SIG-M5 treated with dmso at 0.1 percent for 504 hours (cell line): ENCODE measurements at regions not wholly inside any gene's neighbourhood (a gene's known extent, or its start where the extent isn't known, plus 50 kb on each side); places are given as distances from the start of the nearest gene placed in this dataset.

Experiments
- DNase-seq: peaks from one replicate; lab custom pipeline; 2025; ENCODE audit not compliant: unreplicated experiment; lab: John Stamatoyannopoulos, UW

GRCh38 chr7:12741951-12742575, 54.6 kb downstream of the ARL4A start:
- peak; percentile 18 for DNase-seq

GRCh38 chr7:12746211-12746610, 58.8 kb downstream of the ARL4A start:
- DNase-seq = no peak

- DNase-seq = no peak
Observed at GRCh38 chr7:12747687-12748306, 60.4 kb downstream of the ARL4A start.

- DNase-seq = no peak
Observed at GRCh38 chr7:12749069-12749468, 61.6 kb downstream of the ARL4A start.

GRCh38 chr7:12749746-12750145, 62.3 kb downstream of the ARL4A start:
- no peak for DNase-seq

- no peak for DNase-seq
Observed at GRCh38 chr7:12751764-12752163, 64.3 kb downstream of the ARL4A start.

GRCh38 chr7:12754179-12754578, 66.7 kb downstream of the ARL4A start:
- no peak for DNase-seq

- DNase-seq = no peak
Observed at GRCh38 chr7:12756821-12757220, 69.4 kb downstream of the ARL4A start.

- no peak for DNase-seq
Observed at GRCh38 chr7:12757443-12757842, 70.0 kb downstream of the ARL4A start.

- no peak for DNase-seq
Observed at GRCh38 chr7:12759151-12759550, 71.7 kb downstream of the ARL4A start.

GRCh38 chr7:12761111-12761510, 73.7 kb downstream of the ARL4A start:
- DNase-seq = no peak

- no peak for DNase-seq
Observed at GRCh38 chr7:12761691-12762090, 74.3 kb downstream of the ARL4A start.

GRCh38 chr7:12764458-12764891, 77.0 kb downstream of the ARL4A start:
- no peak for DNase-seq

GRCh38 chr7:12765431-12766100, 78.1 kb downstream of the ARL4A start:
- no peak for DNase-seq

- DNase-seq = no peak
Observed at GRCh38 chr7:12766416-12766815, 79.0 kb downstream of the ARL4A start.

GRCh38 chr7:12768948-12769347, 81.5 kb downstream of the ARL4A start:
- DNase-seq = no peak

GRCh38 chr7:12769444-12769843, 82.0 kb downstream of the ARL4A start:
- no peak for DNase-seq

GRCh38 chr7:12770227-12770975, 83.0 kb downstream of the ARL4A start:
- no peak for DNase-seq

- DNase-seq = no peak
Observed at GRCh38 chr7:12771378-12771877, 84.0 kb downstream of the ARL4A start.

- no peak for DNase-seq
Observed at GRCh38 chr7:12772768-12773167, 85.3 kb downstream of the ARL4A start.

GRCh38 chr7:12777257-12777656, 89.8 kb downstream of the ARL4A start:
- no peak for DNase-seq

GRCh38 chr7:12779947-12780346, 92.5 kb downstream of the ARL4A start:
- DNase-seq = no peak
